D341Med (cell line): ENCODE measurements at regions not wholly inside any gene's neighbourhood (a gene's known extent, or its start where the extent isn't known, plus 50 kb on each side); places are given as distances from the start of the nearest gene placed in this dataset.
"Not testable (repeated sequence)": the region's sequence is repeated elsewhere in the genome, so short reads cannot be mapped to it uniquely, and the experiment has no call there.

ENCODE experiments used
- DNase-seq: peaks from one replicate; pipeline ENCODE4 v3.0.0; 2012; ENCODE audit warnings: low spot score

DNA sequence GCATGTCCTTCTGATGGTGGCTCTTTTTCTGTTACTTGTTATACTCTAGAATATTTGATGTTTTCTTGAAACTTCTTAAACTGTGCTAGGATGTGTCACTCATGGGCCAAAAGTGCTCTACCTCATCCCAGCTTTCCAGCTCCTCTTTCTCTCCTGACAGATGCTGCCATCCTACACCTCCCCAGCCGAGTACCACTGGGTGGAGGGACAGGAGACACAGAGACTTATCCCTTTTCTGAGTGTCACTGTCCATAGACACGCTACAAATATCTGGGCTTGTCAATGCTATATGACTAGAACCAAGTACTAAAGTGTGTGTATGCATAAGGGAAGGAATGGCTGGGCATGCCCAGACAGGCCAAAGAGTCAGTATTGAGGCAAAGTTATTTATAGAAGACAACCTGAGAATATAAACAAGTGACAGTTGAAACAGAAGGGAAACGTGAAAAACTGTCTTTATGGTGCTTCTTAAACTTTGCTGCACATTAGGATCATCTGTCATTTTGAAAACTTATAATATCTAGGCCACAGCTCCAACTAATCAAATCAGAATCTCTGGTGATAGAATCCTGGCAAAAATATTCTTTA, 188.0 kb downstream of the CARTPT start:
- DNase-seq, result no peak

DNA sequence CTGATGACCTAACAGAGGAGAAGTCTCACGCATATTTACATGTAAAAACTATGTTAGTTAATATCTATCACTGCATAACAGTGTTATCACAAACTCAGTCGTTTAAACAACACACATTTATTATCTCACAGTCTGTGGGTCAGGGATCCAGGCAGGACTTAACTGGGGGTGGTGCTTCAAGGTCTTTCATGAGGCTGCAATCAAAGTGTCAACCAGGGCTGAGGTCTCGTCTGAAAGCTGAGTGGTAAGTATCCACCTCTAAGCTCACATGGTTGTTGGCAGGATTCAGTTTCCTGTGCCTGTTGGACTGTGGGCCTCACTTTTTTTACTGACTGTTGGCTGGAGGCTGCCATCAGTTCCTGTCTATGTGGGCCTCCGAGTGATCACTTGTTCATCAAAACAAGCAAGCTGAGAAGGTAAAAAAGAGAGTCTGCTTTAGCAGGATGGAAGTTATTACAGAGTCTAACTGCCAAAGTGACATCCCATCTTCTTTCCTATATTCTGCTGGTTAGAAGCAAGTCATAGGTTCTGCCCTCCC, 188.6 kb downstream of the CARTPT start:
- no peak for DNase-seq

DNA sequence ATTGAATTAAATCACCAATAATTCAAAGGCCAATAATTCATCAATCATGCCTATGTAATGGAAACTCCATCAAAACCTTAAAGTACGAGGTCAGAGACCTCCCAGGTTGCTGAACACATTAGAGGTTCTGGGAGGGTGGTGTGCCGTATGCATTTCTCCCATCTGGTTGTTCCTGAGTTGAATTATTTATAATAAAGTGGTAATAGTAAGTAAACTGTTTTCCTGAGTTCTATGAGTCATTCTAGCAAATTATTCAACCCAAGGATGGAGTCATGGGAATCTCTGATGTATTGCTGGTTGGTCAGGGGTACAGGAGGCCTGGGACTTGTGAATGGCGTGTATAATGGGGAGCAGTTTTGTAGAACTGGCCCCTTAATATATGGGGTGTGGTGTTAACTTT, 191.7 kb downstream of the CARTPT start:
- DNase-seq, result no peak

DNA sequence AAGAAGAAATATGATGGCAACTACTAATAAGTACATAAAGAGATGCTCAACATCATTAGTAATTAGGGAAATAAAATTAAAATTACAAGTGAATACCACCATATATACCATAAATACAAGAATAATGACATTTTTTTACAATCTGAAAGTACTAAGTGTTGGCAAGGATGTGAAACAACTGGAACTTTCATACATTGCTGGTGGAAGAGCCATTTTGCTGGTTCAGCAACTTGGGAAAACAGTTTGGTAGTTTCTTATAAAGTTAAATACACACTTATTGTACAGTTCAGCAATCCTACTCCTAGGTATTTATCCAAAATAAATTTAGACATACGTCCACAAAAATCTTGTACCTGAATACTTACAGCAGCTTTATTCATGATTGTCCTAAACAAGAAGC, 192.9 kb downstream of the CARTPT start:
- no peak for DNase-seq

GRCh38 chr5:71914281-71914680, 193.0 kb upstream of the MAP1B start:
- DNase-seq, result no peak

- no peak for DNase-seq
These were observed 184.6 kb upstream of the MAP1B start for GRCh38 chr5:71922584-71923106.

DNA sequence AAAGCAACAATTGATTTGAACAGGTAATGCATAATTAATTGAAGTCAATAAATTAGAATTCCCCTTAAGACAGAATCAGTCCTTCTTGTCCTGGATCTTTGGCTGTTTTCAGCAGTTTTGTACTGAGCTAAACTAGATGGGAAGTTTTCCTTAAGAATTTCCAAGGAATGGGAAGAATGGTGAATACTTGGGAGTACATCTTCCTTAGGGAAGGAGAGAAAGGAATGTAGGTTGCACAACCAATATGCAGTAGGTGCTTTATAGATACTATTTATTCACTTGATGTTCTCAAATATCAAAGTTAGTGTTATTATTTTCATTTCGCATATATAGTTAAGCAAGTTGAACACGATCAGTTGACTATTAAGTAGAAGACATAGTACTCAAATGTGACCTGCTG, 183.5 kb upstream of the MAP1B start:
- no peak for DNase-seq

GRCh38 chr5:71924325-71924724, 182.9 kb upstream of the MAP1B start:
- DNase-seq, result no peak

- DNase-seq, result no peak
These were observed 182.3 kb upstream of the MAP1B start for GRCh38 chr5:71924980-71925379.

GRCh38 chr5:71925608-71926091, 181.6 kb upstream of the MAP1B start:
- no peak for DNase-seq

DNA sequence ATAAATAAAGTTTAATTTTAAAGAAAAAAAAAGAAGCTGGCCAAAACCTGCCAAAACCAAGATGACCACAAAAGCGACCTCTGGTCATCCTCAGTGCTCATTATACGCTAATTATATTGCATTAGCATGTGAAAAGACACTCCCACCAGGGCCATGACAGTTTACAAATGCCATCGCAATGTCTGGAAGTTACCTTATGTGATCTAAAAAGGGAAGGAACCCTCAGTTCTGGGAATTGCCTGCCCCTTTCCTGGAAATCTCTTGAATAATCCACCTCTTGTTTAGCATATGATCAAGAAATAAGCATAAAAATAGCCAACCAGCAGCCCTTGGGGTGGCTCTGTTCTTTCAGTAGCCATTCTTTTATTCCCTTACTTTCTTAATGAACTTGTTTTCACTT, 178.3 kb upstream of the MAP1B start:
- DNase-seq, result no peak

GRCh38 chr5:71930554-71930953, 176.7 kb upstream of the MAP1B start:
- DNase-seq, result not testable (repeated sequence)

DNA sequence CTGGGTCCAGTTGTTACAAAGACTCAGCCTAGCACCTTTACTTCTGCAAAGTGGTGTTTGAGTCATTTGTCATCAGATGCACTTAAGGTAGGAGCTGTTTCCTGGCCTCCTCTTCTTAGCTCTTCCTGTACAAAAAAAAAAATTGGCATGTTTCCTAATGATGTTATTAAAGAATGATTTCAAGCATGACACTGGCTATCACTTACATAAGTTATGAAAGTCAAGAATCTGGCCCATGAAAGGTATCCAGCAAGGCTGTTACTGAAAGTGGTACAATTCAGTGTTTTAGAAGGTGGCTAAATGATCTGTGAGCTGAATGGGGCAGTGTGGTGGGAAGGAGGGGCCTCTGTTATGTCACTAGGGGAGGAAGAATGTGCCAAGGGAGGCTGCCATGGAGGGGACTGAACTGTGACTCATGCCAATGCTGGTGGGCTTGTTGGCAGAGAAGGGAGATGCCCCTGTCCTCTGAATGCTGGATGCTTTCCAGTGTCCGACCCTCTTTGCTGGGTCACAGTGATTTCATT, 175.1 kb upstream of the MAP1B start:
- DNase-seq, result no peak

DNA sequence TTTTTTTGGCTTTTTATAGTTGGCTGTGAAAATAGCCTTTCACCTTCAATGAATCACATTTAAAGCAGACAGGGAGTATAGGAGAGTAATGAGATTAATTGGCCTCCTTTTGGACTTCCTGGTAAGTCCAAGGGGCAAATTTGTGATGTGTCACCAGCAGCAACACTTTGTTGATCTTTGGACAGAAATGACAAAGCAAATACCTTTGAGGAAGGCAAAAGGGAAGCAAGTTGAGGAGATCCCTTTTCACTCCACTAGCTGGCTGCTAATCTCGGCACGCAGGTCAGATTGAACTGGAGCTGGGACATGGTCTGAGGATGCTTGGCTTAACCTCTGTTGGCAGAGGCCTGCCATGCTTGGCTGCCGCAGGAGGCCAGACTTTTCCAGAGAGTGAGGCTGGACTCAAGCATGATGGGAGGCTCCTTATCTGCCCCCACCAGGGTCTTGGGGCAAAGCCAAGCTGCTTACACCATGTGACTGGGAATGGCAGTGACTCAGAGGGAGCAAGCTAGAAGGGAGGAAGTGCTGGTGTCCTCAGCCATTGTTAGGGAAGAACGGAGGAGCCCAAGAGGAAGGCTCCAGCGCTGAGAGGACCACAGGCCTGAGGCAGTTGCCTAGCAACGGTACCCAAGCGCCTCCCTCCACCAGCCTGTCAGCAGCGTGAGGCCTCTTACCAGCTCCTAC, 174.5 kb upstream of the MAP1B start:
- no peak for DNase-seq

DNA sequence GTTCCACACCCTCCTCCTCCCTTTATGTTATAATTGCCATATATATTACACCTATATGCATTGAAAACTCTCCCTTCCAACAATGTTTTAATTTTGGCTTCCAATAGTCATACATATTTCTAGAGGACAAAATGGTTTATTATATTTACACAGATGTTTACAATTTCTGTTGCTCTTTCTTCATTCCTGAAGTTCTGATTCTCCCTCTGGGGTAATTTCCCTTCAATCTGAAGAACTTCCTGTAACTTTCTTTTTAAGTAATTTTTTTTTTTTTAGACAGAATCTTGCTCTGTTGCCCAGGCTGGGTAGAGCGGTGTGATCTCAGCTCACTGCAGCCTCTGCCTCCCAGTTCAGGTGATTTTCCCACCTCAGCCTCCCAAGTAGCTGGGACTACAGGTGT, 173.0 kb upstream of the MAP1B start:
- DNase-seq, result no peak

DNA sequence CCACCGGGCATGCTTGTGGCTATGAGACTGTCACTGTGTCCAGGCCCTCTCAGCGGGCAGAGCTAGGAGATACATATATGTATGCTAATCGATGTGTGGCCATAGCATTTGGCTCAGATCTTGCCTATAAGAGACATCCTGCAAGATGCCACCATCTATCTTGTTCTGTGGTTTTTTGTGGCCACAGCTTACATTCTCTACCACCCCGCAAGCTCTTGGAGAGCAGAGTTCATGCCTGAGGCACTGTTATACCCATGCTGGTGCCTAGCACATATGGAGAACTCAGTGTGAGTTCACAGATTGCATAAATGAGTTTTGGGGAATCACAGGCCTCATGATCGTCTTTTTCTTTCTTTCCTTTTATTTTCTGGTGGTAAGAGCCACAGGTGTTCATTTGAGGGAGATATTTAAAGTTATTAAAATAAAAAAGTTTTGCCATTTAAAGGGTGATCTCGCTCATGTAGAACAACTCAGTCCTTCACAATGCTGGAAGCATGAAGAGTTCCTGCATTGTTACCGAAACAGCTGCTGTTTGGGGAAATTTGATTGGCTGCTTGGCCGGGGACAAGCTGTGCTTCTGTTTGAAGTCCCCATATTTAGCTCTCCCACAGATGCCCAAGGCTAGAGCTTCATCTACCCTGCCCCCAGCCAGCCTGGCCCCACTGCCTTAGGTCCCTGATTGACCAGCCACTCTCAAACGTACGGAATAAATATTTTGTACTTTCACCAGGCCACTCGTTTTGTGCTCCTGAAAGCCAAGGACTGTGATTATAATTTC, 169.2 kb upstream of the MAP1B start:
- DNase-seq, result no peak

DNA sequence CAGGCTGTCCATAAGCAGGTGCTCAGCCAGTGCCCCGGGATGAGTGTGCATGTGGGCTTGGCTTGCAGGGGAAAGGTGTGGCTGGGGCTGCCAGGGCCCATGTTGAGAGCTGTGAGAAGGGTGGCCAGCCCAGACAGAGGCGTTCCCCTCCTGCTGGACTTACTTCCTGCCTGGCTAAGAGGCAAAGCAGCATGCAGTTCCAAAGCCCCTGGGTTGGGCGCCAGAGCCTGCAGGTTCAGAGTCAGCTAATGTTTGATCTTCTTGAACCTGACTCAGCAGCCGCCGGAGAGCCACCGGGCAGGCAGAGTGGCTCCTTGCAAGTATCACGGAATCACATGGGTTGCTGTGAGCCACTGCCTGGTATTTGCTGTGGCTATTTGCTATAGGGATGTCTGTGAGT, 168.4 kb upstream of the MAP1B start:
- no peak for DNase-seq

DNA sequence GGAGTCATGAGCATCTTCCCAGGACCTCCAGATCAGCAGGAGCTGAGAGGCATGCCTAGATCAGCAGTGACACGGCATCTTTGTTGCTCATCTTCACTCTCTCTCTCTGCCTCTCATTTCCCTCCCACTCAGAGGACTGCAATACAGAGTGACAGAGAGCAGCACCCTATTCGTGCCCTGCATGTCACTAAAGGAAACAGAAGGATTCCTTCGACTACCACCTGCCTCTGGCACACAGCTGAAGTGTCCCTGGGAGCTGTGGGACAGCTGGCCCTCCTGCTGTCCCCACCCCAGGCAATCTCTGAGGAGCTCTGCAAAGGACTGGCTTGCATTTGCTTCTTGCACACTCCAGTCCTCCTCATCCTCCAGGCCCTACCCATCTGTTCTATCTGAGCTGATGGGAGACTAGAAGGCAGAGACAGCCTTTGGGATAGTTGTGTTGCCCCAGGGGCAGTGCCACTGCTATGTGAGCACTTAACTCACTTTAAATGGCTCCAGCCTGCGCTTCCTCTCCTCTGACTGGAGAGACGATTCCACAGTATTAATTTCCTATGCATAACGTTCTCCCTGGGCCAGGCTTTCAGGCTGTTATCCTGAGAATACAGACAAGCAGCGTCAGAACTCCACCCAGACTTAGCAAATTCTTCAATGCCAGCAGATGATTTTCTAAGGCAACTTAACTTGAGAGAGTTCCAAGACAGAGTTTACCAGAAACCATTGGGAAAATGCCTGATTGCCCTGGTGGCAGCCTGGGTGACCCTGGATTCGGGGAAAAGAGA, 167.6 kb upstream of the MAP1B start:
- DNase-seq, result no peak

GRCh38 chr5:71943874-71944273, 163.4 kb upstream of the MAP1B start:
- no peak for DNase-seq

DNA sequence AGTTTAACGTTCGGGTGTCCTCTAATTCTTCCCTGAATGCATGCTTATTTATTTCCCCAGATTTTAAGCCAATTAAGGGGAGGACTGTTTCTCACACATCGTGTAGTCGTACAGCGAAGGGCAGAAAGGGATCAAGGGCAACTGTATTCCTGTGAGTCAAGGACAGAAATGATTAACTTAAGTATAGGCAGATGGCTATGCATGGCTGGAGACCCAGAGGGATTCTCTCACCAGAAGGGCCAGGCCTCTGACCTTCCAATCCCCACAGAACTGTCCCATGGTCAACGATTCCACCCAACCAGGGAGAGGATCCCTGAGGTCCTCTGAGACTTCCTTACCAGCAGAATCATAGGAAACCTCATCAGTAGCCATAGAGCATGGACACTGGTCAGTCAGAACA, 161.8 kb upstream of the MAP1B start:
- no peak for DNase-seq

DNA sequence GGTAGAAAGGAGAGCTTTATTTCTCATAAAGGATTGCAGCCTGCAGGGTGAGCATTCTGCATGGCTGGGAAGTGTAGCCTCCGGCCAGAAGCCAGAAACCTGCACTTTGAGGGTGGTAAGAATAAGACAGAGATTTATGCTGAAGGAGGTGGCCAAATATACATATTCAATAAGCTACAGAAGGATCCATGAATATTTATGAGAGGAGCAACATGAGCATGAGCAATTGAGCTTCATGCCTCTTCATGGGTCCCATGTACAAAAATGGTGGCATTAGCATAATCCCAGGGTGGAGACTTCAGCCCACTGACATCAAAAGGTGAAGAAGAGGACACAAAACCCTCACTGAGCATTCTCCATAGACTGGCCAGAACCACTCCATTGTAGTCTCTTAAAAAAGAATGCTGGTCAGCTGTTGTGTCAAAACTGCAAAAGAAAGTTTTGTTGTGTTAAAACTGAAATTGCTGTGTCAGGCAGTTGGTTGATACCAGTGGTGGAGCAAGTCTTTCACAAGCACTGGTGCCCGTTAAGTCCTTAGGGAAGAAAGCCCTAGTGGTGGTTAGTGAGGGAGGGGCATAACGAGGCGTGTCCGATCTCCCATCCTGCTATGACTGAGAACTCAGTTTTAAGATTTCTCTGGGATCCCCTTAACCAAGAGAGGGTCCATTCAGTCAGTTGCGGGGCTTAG, 160.8 kb upstream of the MAP1B start:
- no peak for DNase-seq
